ENCODE measurements at regions not wholly inside any gene's neighbourhood (a gene's known extent, or its start where the extent isn't known, plus 50 kb on each side); places are given as distances from the start of the nearest gene placed in this dataset.

GRCh38 chr4:19417256-19417655, 834.4 kb upstream of the SLIT2 start:
- TF ChIP-seq POLR2A (IDR thresholded peaks at IDR 0.05), result no peak
- no peak for TF ChIP-seq CTCF (IDR thresholded peaks at IDR 0.05)

All from testis (tissue), 2 donors.